H1 (cell line): ENCODE measurements at regions not wholly inside any gene's neighbourhood (a gene's known extent, or its start where the extent isn't known, plus 50 kb on each side); places are given as distances from the start of the nearest gene placed in this dataset.

Source experiments
- CTCF ChIA-PET: fragments of 300-600 bp; sonication (Branson Sonifier 250); formaldehyde crosslinking; loops from one replicate; lab custom pipeline; 2021; ENCODE audit not compliant: partially characterized antibody; lab: Charles Lee
- POLR2A ChIA-PET: fragments of 300-600 bp; sonication (Branson Sonifier 250); formaldehyde crosslinking; loops from one replicate; lab custom pipeline; 2021; ENCODE audit warnings: inconsistent platforms; ENCODE audit not compliant: partially characterized antibody; lab: Charles Lee
- DNase-seq, 2 experiments: peaks; one replicate each; pipeline versions ENCODE4 v3.0.0 to v3.0.0-alpha.2; 2010 to 2022; ENCODE audit warnings: low spot score in 2 of 2, low read depth in 1 of 2, mixed read lengths in 1 of 2
- FAIRE-seq: peaks from 2 replicates; lab custom pipeline; 2011; peaks lifted over from hg19 to GRCh38; lab: Jason Lieb, UNC
- H2AFZ ChIP-seq: 2 replicates; pipeline ENCODE4 v1.8.1; 2012; ENCODE audit warnings: low read length, inconsistent platforms
- H2AK5ac ChIP-seq: 2 replicates; pipeline ENCODE4 v1.6.1; 2013; ENCODE audit warnings: low read depth, low read length
- H2BK120ac ChIP-seq: replicated peaks from 2 replicates; pipeline ENCODE3; 2013; ENCODE audit warnings: low read depth, low read length, inconsistent platforms
- H2BK12ac ChIP-seq: 2 replicates; pipeline ENCODE4 v1.6.1; 2013; ENCODE audit warnings: low read depth, low read length
- H2BK15ac ChIP-seq: 2 replicates; pipeline ENCODE4 v1.6.1; 2013; ENCODE audit warnings: low read length
- H2BK20ac ChIP-seq: 2 replicates; pipeline ENCODE4 v1.6.1; 2013; ENCODE audit warnings: low read length
- H2BK5ac ChIP-seq: 2 replicates; pipeline ENCODE4 v1.6.1; 2013; ENCODE audit warnings: low read depth, low read length
- H3K14ac ChIP-seq: 2 replicates; pipeline ENCODE4 v1.6.1; 2013; ENCODE audit warnings: inconsistent platforms; ENCODE audit not compliant: insufficient read length
- H3K18ac ChIP-seq: 2 replicates; pipeline ENCODE4 v1.6.1; 2013; ENCODE audit warnings: low read length; ENCODE audit errors: extremely low read depth
- H3K23ac ChIP-seq: 2 replicates; pipeline ENCODE4 v1.6.1; 2013; ENCODE audit warnings: inconsistent platforms; ENCODE audit not compliant: insufficient read length
- H3K23me2 ChIP-seq: 2 replicates; pipeline ENCODE4 v1.6.1; 2013; ENCODE audit warnings: low read depth, low read length
- H3K27ac ChIP-seq: 2 replicates; pipeline ENCODE4 v1.6.1; 2011; ENCODE audit warnings: low read depth, low read length, inconsistent platforms
- H3K27me3 ChIP-seq, 4 experiments: replicated peaks in 1 of 4; 1 replicate in 1 of 4; 2 replicates in 3 of 4; pipeline versions ENCODE4 v1.6.1 to v1.8.1; 2011 to 2013; ENCODE audit warnings: low read length in 3 of 4, mild to moderate bottlenecking in 3 of 4, inconsistent platforms in 2 of 4, mixed read lengths in 2 of 4, moderate library complexity in 1 of 4; ENCODE audit not compliant: control insufficient read depth in 3 of 4, insufficient read depth in 3 of 4; ENCODE audit errors: extremely low read depth in 1 of 4
- H3K36me3 ChIP-seq, 4 experiments: 2 replicates each; pipeline versions ENCODE4 v1.6.1 to v1.8.1; 2011 to 2013; ENCODE audit warnings: mild to moderate bottlenecking in 4 of 4, low read length in 3 of 4, moderate library complexity in 2 of 4, control low read depth in 1 of 4, inconsistent platforms in 1 of 4; ENCODE audit not compliant: insufficient read depth in 4 of 4, control insufficient read depth in 2 of 4
- H3K4ac ChIP-seq: replicated peaks from 2 replicates; pipeline ENCODE3; 2013; ENCODE audit warnings: low read length, low read depth, mixed read lengths, inconsistent platforms; ENCODE audit not compliant: insufficient read length
- H3K4me1 ChIP-seq, 4 experiments: replicated peaks in 1 of 4; 1 replicate in 1 of 4; 2 replicates in 3 of 4; pipeline versions ENCODE4 v1.6.1 to v1.8.1; 2011 to 2013; ENCODE audit warnings: low read length in 3 of 4, inconsistent platforms in 2 of 4, mixed read lengths in 1 of 4; ENCODE audit not compliant: insufficient read depth in 4 of 4, control insufficient read depth in 3 of 4
- H3K4me2 ChIP-seq, 2 experiments: 2 replicates each; pipeline versions ENCODE4 v1.6.1 to v1.8.1; 2011 to 2013; ENCODE audit warnings: low read depth in 2 of 2, low read length in 2 of 2, control low read depth in 1 of 2, inconsistent platforms in 1 of 2, mild to moderate bottlenecking in 1 of 2; ENCODE audit not compliant: insufficient read depth in 1 of 2
- H3K4me3 ChIP-seq, 4 experiments: fragments of 200-600, 300-600 bp in 1 of 4; sonication (generic), shearing (Covaris generic), sonication (Bioruptor Twin) in 1 of 4; 2 replicates each; pipeline versions ENCODE4 v1.5.1 to v1.8.1; 2011 to 2016; ENCODE audit warnings: low read length in 4 of 4, low read depth in 3 of 4, control low read depth in 2 of 4, inconsistent platforms in 2 of 4, mild to moderate bottlenecking in 2 of 4, mixed read lengths in 1 of 4, moderate library complexity in 1 of 4; ENCODE audit not compliant: insufficient read depth in 2 of 4; ENCODE audit errors: extremely low read depth in 1 of 4
- H3K56ac ChIP-seq: replicated peaks from 2 replicates; pipeline ENCODE3; 2013; ENCODE audit warnings: low read depth, mild to moderate bottlenecking, mixed read lengths, low read length, inconsistent platforms; ENCODE audit not compliant: insufficient read length
- H3K79me1 ChIP-seq: 2 replicates; pipeline ENCODE4 v1.6.1; 2013; ENCODE audit warnings: low read depth, low read length, control low read depth
- H3K79me2 ChIP-seq, 2 experiments: 2 replicates each; pipeline versions ENCODE4 v1.6.1 to v1.8.1; 2012 to 2013; ENCODE audit warnings: low read length in 2 of 2, mild to moderate bottlenecking in 2 of 2, inconsistent platforms in 1 of 2; ENCODE audit not compliant: insufficient read depth in 2 of 2, control insufficient read depth in 1 of 2
- H3K9ac ChIP-seq, 4 experiments: replicated peaks in 1 of 4; 1 replicate in 1 of 4; 2 replicates in 3 of 4; pipeline versions ENCODE4 v1.6.1 to v1.8.1; 2011 to 2013; ENCODE audit warnings: low read depth in 3 of 4, low read length in 3 of 4, control low read depth in 2 of 4, mild to moderate bottlenecking in 2 of 4, moderate library complexity in 2 of 4, inconsistent platforms in 1 of 4; ENCODE audit errors: extremely low read depth in 1 of 4
- H3K9me3 ChIP-seq, 2 experiments: 2 replicates each; pipeline versions ENCODE4 v1.6.1 to v1.8.1; 2012 to 2013; ENCODE audit warnings: mild to moderate bottlenecking in 2 of 2, moderate library complexity in 2 of 2, control low read depth in 1 of 2, inconsistent platforms in 1 of 2, low read depth in 1 of 2, low read length in 1 of 2, mixed read lengths in 1 of 2; ENCODE audit not compliant: insufficient read depth in 2 of 2
- H4K20me1 ChIP-seq, 2 experiments: replicated peaks in 1 of 2; 2 replicates each; pipeline versions ENCODE3 to v1.8.1; 2011 to 2013; ENCODE audit warnings: inconsistent platforms in 2 of 2, low read length in 2 of 2, mild to moderate bottlenecking in 1 of 2; ENCODE audit not compliant: insufficient read depth in 2 of 2, control insufficient read depth in 1 of 2
- H4K5ac ChIP-seq: 2 replicates; pipeline ENCODE4 v1.6.1; 2013; ENCODE audit warnings: low read length, low read depth, mixed read lengths, inconsistent platforms; ENCODE audit not compliant: insufficient read length
- H4K8ac ChIP-seq: 2 replicates; pipeline ENCODE4 v1.8.0; 2013; ENCODE audit warnings: mild to moderate bottlenecking, moderate library complexity, low read length, inconsistent platforms; ENCODE audit not compliant: insufficient read depth; ENCODE audit errors: extremely low read depth
- H4K91ac ChIP-seq: replicated peaks from 2 replicates; pipeline ENCODE3; 2013; ENCODE audit warnings: low read length, mixed read lengths, inconsistent platforms; ENCODE audit not compliant: insufficient read length
- NANOG ChIP-seq: IDR thresholded peaks from 2 replicates; pipeline ENCODE4 v1.6.1; 2011; ENCODE audit warnings: low read length, low read depth, mild to moderate bottlenecking, inconsistent platforms; ENCODE audit not compliant: insufficient read depth, poor library complexity, severe bottlenecking
- TAF1 ChIP-seq: IDR thresholded peaks from 2 replicates; pipeline ENCODE4 v1.6.1; 2011; ENCODE audit warnings: mild to moderate bottlenecking, low read depth, low read length

DNA sequence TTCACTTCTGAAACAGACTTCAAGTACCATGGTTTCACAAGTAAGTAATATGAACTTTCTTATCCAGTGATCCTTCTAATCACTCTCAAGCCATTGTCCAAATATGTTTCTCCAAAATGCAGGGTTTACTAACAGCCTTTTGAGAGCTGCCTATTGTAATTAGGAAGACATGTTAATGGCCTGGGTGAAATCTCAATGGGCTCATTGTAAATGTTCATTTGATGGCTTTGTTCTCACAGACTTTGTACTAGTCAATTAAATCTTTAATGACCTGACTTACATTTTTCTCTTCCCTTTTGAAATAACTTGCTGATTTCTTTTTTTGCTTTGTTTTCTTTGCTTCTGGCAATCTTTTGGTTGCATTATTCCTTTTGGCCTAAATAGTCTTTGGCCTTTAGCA is 444.8 kb downstream of the LIG4 start:
- Histone ChIP-seq H3K18ac (no peak overlapping the region), H3K4me1 (peaks cover 0 to 3% (median 0%) of the 10 kb centered on the region in 4 experiments; a peak in 1 of 7 replicates), H2AFZ (no peak overlapping the region), H4K91ac (no peak overlapping the region), H3K4me2 (no peak overlapping the region), H3K4me3 (0 out of 8 replicates have a peak overlapping the region, but pooled peaks of 1 of the 4 experiments have one; percentile 6), H3K14ac (no peak overlapping the region), H4K20me1 (no peaks in the 10 kb centered on the region), H2BK15ac (no peak overlapping the region), H3K4ac (no peak overlapping the region), H3K9ac (no peak overlapping the region), H3K56ac (no peak overlapping the region), H4K5ac (no peak overlapping the region), H2BK20ac (no peak overlapping the region), H4K8ac (no peak overlapping the region), H2AK5ac (no peak overlapping the region), H3K79me1 (no peaks in the 10 kb centered on the region), H3K23me2 (no peaks in the 10 kb centered on the region), H2BK5ac (no peak overlapping the region), H3K79me2 (no peaks in the 10 kb centered on the region), H3K27ac (no peak overlapping the region), H3K9me3 (no peaks in the 10 kb centered on the region), H3K23ac (no peak overlapping the region), H2BK12ac (no peak overlapping the region), H3K27me3 (no peaks in the 10 kb centered on the region), H3K36me3 (no peaks in the 10 kb centered on the region), H2BK120ac (no peak overlapping the region)
- DNase-seq (no peak), FAIRE-seq (no peak)
- ChIA-PET CTCF (interaction anchor here (1.2 kb wide), 1 partner anchor 347 kb away, joined by 3 read pairs; no protein-coding TSS in a partner anchor), POLR2A (no interaction called here)
- peak; percentile 50 for TF ChIP-seq NANOG
- no peak for TF ChIP-seq TAF1
